ENCODE measurements at regions not wholly inside any gene's neighbourhood (a gene's known extent, or its start where the extent isn't known, plus 50 kb on each side); places are given as distances from the start of the nearest gene placed in this dataset.
"Not testable (repeated sequence)": the region's sequence is repeated elsewhere in the genome, so short reads cannot be mapped to it uniquely, and the experiment has no call there.

GRCh38 chr9:24672336-24672735 lies 126.6 kb upstream of the IZUMO3 start:
- ChIA-PET POLR2A (no interaction called here), CTCF (no interaction called here)
- no peak for DNase-seq (ENCODE audit: extremely low spot score)
- TF ChIP-seq, protein P1, sequence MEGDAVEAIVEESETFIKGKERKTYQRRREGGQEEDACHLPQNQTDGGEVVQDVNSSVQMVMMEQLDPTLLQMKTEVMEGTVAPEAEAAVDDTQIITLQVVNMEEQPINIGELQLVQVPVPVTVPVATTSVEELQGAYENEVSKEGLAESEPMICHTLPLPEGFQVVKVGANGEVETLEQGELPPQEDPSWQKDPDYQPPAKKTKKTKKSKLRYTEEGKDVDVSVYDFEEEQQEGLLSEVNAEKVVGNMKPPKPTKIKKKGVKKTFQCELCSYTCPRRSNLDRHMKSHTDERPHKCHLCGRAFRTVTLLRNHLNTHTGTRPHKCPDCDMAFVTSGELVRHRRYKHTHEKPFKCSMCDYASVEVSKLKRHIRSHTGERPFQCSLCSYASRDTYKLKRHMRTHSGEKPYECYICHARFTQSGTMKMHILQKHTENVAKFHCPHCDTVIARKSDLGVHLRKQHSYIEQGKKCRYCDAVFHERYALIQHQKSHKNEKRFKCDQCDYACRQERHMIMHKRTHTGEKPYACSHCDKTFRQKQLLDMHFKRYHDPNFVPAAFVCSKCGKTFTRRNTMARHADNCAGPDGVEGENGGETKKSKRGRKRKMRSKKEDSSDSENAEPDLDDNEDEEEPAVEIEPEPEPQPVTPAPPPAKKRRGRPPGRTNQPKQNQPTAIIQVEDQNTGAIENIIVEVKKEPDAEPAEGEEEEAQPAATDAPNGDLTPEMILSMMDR (IDR thresholded peaks at IDR 0.05; ENCODE audit: control extremely low read depth, extremely low read depth, low read depth, missing control alignments) = no peak

DNA sequence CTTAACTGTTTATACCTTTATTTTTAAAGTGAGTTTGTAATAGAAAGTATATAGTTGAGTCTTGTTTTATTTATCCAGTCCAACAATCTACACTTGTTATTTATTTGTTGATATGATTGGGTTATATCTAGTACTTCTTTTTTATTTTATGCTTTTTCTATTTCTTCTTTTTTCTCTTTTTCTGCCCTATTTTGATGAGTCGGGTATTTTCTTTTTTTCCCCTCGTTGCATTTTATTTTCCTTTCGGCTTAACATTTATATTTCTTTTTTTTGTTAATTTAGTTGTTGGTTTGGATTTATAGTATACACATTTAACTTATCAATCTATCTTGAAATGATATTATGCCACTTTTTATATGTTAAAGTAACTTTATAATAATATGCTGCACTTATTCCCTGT lies 111.7 kb upstream of the IZUMO3 start:
- POLR2A ChIA-PET = no interaction called here
- DNase-seq (ENCODE audit: extremely low spot score) = no peak

DNA sequence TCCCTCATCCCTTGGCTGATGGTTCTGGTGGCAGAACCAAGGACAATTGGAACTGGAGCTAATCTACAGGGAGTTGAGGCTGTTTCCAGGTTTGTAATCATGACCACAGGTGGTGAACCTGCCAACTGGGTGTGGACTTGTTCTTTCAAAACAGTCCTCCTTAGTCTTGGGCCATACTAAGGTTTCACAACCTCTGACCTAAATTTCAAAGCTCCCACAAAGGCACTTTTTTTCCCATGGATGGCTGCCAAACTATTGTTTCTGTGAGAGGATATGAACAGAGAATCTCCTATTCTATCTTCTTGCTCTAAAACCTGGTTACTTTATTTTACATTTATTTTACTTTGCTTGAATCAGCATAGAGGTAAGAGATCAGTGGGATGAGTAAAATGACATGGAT lies 106.5 kb upstream of the IZUMO3 start:
- TF ChIP-seq, protein P1 (IDR thresholded peaks at IDR 0.05; ENCODE audit: control extremely low read depth, extremely low read depth, low read depth, missing control alignments) = no peak
- ChIA-PET POLR2A (no interaction called here), CTCF (no interaction called here)
- DNase-seq (ENCODE audit: extremely low spot score) = no peak

More for the DNA sequence above, 111.7 kb upstream of the IZUMO3 start:
- TF ChIP-seq, protein P1 (IDR thresholded peaks at IDR 0.05; ENCODE audit: control extremely low read depth, extremely low read depth, low read depth, missing control alignments) = no peak
- CTCF ChIA-PET = interaction anchor here (0.7 kb wide), 1 partner anchor 8 kb away, joined by 3 read pairs; no protein-coding TSS in a partner anchor

- CTCF ChIA-PET; DNase-seq (ENCODE audit: extremely low spot score); POLR2A ChIA-PET: not testable (repeated sequence)
These were observed 83.1 kb upstream of the IZUMO3 start for GRCh38 chr9:24628809-24629208.

DNA sequence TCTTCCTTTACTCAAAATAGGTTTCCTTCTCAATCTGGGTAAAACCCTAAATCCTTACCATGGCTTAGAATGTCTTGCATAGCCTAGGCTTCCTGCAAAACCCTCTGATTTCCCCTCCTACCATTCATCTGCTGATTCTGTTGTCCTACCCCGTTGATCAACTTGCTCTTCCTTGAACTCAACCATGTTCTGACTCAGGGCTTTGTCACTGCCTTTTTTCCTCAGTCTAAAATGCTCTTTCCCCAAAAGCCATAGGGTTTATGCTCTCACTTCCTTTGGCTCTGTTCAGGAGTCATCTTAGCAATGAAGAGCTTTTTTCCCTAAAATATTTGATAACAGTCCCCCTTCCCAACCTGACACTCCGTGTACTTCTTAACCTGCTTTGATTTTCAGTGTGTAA lies 79.4 kb upstream of the IZUMO3 start:
- no peak for DNase-seq (ENCODE audit: extremely low spot score)
- TF ChIP-seq, protein P1 (IDR thresholded peaks at IDR 0.05; ENCODE audit: control extremely low read depth, extremely low read depth, low read depth, missing control alignments) = no peak
- POLR2A ChIA-PET = no interaction called here
- CTCF ChIA-PET = no interaction called here

GRCh38 chr9:24624481-24624880 lies 78.8 kb upstream of the IZUMO3 start:
- ChIA-PET CTCF (interaction anchor here (1.0 kb wide), 1 partner anchor 8 kb away, joined by 3 read pairs; no protein-coding TSS in a partner anchor), POLR2A (no interaction called here)
- no peak for DNase-seq (ENCODE audit: extremely low spot score)

GRCh38 chr9:24620741-24621140 lies 75.0 kb upstream of the IZUMO3 start:
- TF ChIP-seq, protein P1 (IDR thresholded peaks at IDR 0.05; ENCODE audit: control extremely low read depth, extremely low read depth, low read depth, missing control alignments) = no peak
- DNase-seq (ENCODE audit: extremely low spot score) = no peak
- CTCF ChIA-PET = interaction anchor here (0.9 kb wide), 1 partner anchor 20 kb away, joined by 3 read pairs; no protein-coding TSS in a partner anchor
- POLR2A ChIA-PET = no interaction called here

More at GRCh38 chr9:24624481-24624880, 78.8 kb upstream of the IZUMO3 start:
- TF ChIP-seq, protein P1 (IDR thresholded peaks at IDR 0.05; ENCODE audit: control extremely low read depth, extremely low read depth, low read depth, missing control alignments) = no peak

Measured in GM10248 (cell line).